Neural cell (in vitro differentiated cells): ENCODE measurements at regions not wholly inside any gene's neighbourhood (a gene's known extent, or its start where the extent isn't known, plus 50 kb on each side); places are given as distances from the start of the nearest gene placed in this dataset.

Source experiments
- H2AFZ ChIP-seq: fragments of 200-600, 300-800 bp; sonication (generic), shearing (Covaris generic); 2 replicates; pipeline ENCODE4 v1.6.0; 2014; ENCODE audit warnings: low read depth, mild to moderate bottlenecking, antibody characterized with exemption, low read length, moderate library complexity
- H3F3A ChIP-seq: fragments of 200-600 bp; shearing (Covaris generic); 2 replicates; pipeline ENCODE4 v1.6.1; 2016; ENCODE audit warnings: mild to moderate bottlenecking, moderate library complexity, mixed read lengths, antibody characterized with exemption, low read length; ENCODE audit not compliant: insufficient read depth, poor library complexity, severe bottlenecking
- H3K27ac ChIP-seq: fragments of 200-600, 300-800 bp; sonication (generic), shearing (Covaris generic); 2 replicates; pipeline ENCODE4 v1.5.1; 2014; ENCODE audit warnings: mild to moderate bottlenecking, low read length, moderate library complexity
- H3K27me3 ChIP-seq: fragments of 300-800, 200-600 bp; sonication (generic), shearing (Covaris generic); 2 replicates; pipeline ENCODE4 v1.6.0; 2014; ENCODE audit warnings: mild to moderate bottlenecking, low read depth, low read length, moderate library complexity; ENCODE audit not compliant: insufficient read depth
- H3K36me3 ChIP-seq: fragments of 300-800, 200-600 bp; sonication (generic), shearing (Covaris generic); 2 replicates; pipeline ENCODE4 v1.5.1; 2014; ENCODE audit warnings: mild to moderate bottlenecking, antibody characterized with exemption, low read length, moderate library complexity; ENCODE audit not compliant: insufficient read depth
- H3K4me2 ChIP-seq: fragments of 300-800, 200-600 bp; sonication (generic), shearing (Covaris generic); 2 replicates; pipeline ENCODE4 v1.6.0; 2014; ENCODE audit warnings: mild to moderate bottlenecking, low read length
- H3K4me3 ChIP-seq: fragments of 300-800, 200-600 bp; sonication (generic), shearing (Covaris generic); 2 replicates; pipeline ENCODE4 v1.5.1; 2014; ENCODE audit warnings: mild to moderate bottlenecking, low read length, moderate library complexity
- H3K79me2 ChIP-seq: fragments of 200-600 bp; shearing (Covaris generic); replicated peaks from 2 replicates; pipeline ENCODE4 v1.6.0; 2014; ENCODE audit warnings: mild to moderate bottlenecking, low read length, moderate library complexity; ENCODE audit not compliant: insufficient read depth
- H3K9ac ChIP-seq: fragments of 300-800, 200-600 bp; sonication (generic), shearing (Covaris generic); 2 replicates; pipeline ENCODE4 v1.6.1; 2016; ENCODE audit warnings: mild to moderate bottlenecking, low read length, mixed read lengths
- H3K9me2 ChIP-seq: fragments of 200-600 bp; shearing (Covaris generic); 2 replicates; pipeline ENCODE4 v1.6.1; 2016; ENCODE audit warnings: mild to moderate bottlenecking, low read length, mixed read lengths; ENCODE audit not compliant: insufficient read depth
- H3K9me3 ChIP-seq: fragments of 200-600, 300-800 bp; sonication (generic), shearing (Covaris generic); 2 replicates; pipeline ENCODE4 v1.6.1; 2016; ENCODE audit warnings: mild to moderate bottlenecking, mixed run types, low read length, moderate library complexity, mixed read lengths
- H4K20me1 ChIP-seq: fragments of 200-600 bp; shearing (Covaris generic); 2 replicates; pipeline ENCODE4 v1.6.1; 2016; ENCODE audit warnings: mild to moderate bottlenecking, mixed run types; ENCODE audit not compliant: insufficient read depth
- CTCF ChIP-seq: fragments of 450-650 bp; IDR thresholded peaks from 2 replicates; pipeline ENCODE4 v1.5.1; 2014; ENCODE audit warnings: antibody characterized with exemption, mild to moderate bottlenecking, moderate library complexity; ENCODE audit not compliant: poor library complexity, severe bottlenecking
- EP300 ChIP-seq: fragments of 450-650 bp; conservative IDR thresholded peaks from 2 replicates; pipeline ENCODE4 v1.6.1; 2014; ENCODE audit warnings: antibody characterized with exemption, mild to moderate bottlenecking, moderate library complexity; ENCODE audit not compliant: poor library complexity, severe bottlenecking
- EZH2 ChIP-seq: fragments of 200-600, 300-800 bp; shearing (Covaris generic), sonication (generic); IDR thresholded peaks from 2 replicates; pipeline ENCODE4 v1.6.1; 2014; ENCODE audit warnings: antibody characterized with exemption, low read length, borderline replicate concordance, mild to moderate bottlenecking; ENCODE audit not compliant: insufficient read depth, poor library complexity, severe bottlenecking
- MXI1 ChIP-seq: fragments of 450-650 bp; conservative IDR thresholded peaks from 2 replicates; pipeline ENCODE4 v1.6.1; 2014; ENCODE audit warnings: antibody characterized with exemption, mild to moderate bottlenecking; ENCODE audit not compliant: poor library complexity, severe bottlenecking
- POLR2AphosphoS5 ChIP-seq: IDR thresholded peaks from 2 replicates; pipeline ENCODE4 v1.6.1; 2012
- RAD21 ChIP-seq: fragments of 450-650 bp; conservative IDR thresholded peaks from 2 replicates; pipeline ENCODE4 v1.6.1; 2014; ENCODE audit warnings: antibody characterized with exemption, mild to moderate bottlenecking, moderate library complexity
- REST ChIP-seq: IDR thresholded peaks from 2 replicates; pipeline ENCODE4 v1.6.1; 2012; ENCODE audit warnings: borderline replicate concordance
- SMC3 ChIP-seq: fragments of 450-650 bp; conservative IDR thresholded peaks from 2 replicates; pipeline ENCODE4 v1.6.1; 2014; ENCODE audit warnings: antibody characterized with exemption, mild to moderate bottlenecking, moderate library complexity; ENCODE audit not compliant: poor library complexity
- TAF1 ChIP-seq: IDR thresholded peaks from 2 replicates; pipeline ENCODE4 v1.6.1; 2012; ENCODE audit warnings: low read depth

- Histone ChIP-seq H3K4me3 (no peak overlapping the region), H3K27me3 (no peaks in the 10 kb centered on the region), H3K9me3 (no peaks in the 10 kb centered on the region), H3F3A (no peaks in the 10 kb centered on the region), H3K4me2 (no peak overlapping the region), H2AFZ (no peak overlapping the region), H3K9me2 (no peaks in the 10 kb centered on the region), H3K79me2 (no peaks in the 10 kb centered on the region), H4K20me1 (no peaks in the 10 kb centered on the region), H3K9ac (no peak overlapping the region), H3K36me3 (no peaks in the 10 kb centered on the region), H3K27ac (no peak overlapping the region)
- TF ChIP-seq REST (no peak), POLR2AphosphoS5 (no peak), SMC3 (no peak), RAD21 (no peak), EZH2 (no peak), EP300 (no peak), CTCF (no peak), MXI1 (no peak), TAF1 (no peak)
These were observed 162.7 kb upstream of the SGK1 start for GRCh38 chr6:134480593-134480992.

- Histone ChIP-seq H3F3A (no peaks in the 10 kb centered on the region), H3K9me3 (no peaks in the 10 kb centered on the region), H3K9ac (no peak overlapping the region), H3K4me2 (no peak overlapping the region), H3K4me3 (no peak overlapping the region), H3K79me2 (no peaks in the 10 kb centered on the region), H4K20me1 (no peaks in the 10 kb centered on the region), H3K27ac (no peak overlapping the region), H3K9me2 (no peaks in the 10 kb centered on the region), H3K27me3 (no peaks in the 10 kb centered on the region), H2AFZ (no peak overlapping the region), H3K36me3 (no peaks in the 10 kb centered on the region)
- no peak for TF ChIP-seq MXI1
- TF ChIP-seq CTCF, result no peak
- no peak for TF ChIP-seq SMC3
- TF ChIP-seq TAF1, result no peak
- no peak for TF ChIP-seq EZH2
- TF ChIP-seq RAD21, result no peak
- TF ChIP-seq EP300, result no peak
- TF ChIP-seq REST, result no peak
- TF ChIP-seq POLR2AphosphoS5, result no peak
These were observed 161.0 kb upstream of the SGK1 start for GRCh38 chr6:134478764-134479399.
